T-cell (primary cell): ENCODE measurements at regions not wholly inside any gene's neighbourhood (a gene's known extent, or its start where the extent isn't known, plus 50 kb on each side); places are given as distances from the start of the nearest gene placed in this dataset.

Source experiments
- ATAC-seq, 4 experiments: fragments of 200-7000 bp in 3 of 4; fragments of 150-1000 bp in 1 of 4; cut with Tn5 transposase; replicated peaks in 1 of 4; 1 replicate in 3 of 4; 2 replicates in 1 of 4; pipeline ENCODE4 v1.10.0; 2021; ENCODE audit warnings: moderate library complexity in 3 of 4, mild to moderate bottlenecking in 2 of 4, moderate number of reproducible peaks in 1 of 4
- CTCF ChIA-PET, 2 donors: fragments of 300-600 bp; sonication (Branson Sonifier 250); formaldehyde crosslinking; loops; one replicate each; lab custom pipeline; 2022; ENCODE audit warnings: antibody characterized with exemption in 2 of 2; lab: Charles Lee
- POLR2A ChIA-PET, 2 donors: fragments of 300-600 bp; sonication (Branson Sonifier 250); formaldehyde crosslinking; loops; one replicate each; lab custom pipeline; 2022; ENCODE audit warnings: antibody characterized with exemption in 2 of 2; lab: Charles Lee
- DNase-seq, 35 experiments: peaks; one replicate each; pipeline versions ENCODE4 v3.0.0 to v3.0.0-alpha.2; 2013 to 2023
- H3K27ac ChIP-seq: one replicate; pipeline ENCODE4 v1.5.1; 2013; ENCODE audit warnings: low read length
- H3K27me3 ChIP-seq, 2 experiments: replicated peaks in 1 of 2; 1 replicate in 1 of 2; 2 replicates in 1 of 2; pipeline versions ENCODE4 v1.6.1 to v1.7.0; 2013; ENCODE audit warnings: low read length in 1 of 2, mixed read lengths in 1 of 2; ENCODE audit not compliant: control insufficient read depth in 2 of 2, insufficient read depth in 2 of 2; ENCODE audit errors: extremely low read depth in 1 of 2
- H3K36me3 ChIP-seq, 2 donors: 1 replicate in 1 of 2; 2 replicates in 1 of 2; pipeline versions ENCODE4 v1.6.1 to v1.7.0; 2013; ENCODE audit warnings: low read length in 1 of 2; ENCODE audit not compliant: control insufficient read depth in 2 of 2, insufficient read depth in 1 of 2; ENCODE audit errors: extremely low read depth in 1 of 2
- H3K4me1 ChIP-seq, 2 experiments: 1 replicate in 1 of 2; 2 replicates in 1 of 2; pipeline versions ENCODE4 v1.6.1 to v1.7.0; 2013; ENCODE audit warnings: low read length in 2 of 2, mixed read lengths in 1 of 2; ENCODE audit not compliant: insufficient read depth in 2 of 2, control insufficient read depth in 1 of 2; ENCODE audit errors: extremely low read depth in 1 of 2
- H3K4me3 ChIP-seq, 2 donors: 1 replicate in 1 of 2; 2 replicates in 1 of 2; pipeline versions ENCODE4 v1.5.1 to v1.7.0; 2013; ENCODE audit warnings: mild to moderate bottlenecking in 2 of 2, low read length in 1 of 2, moderate library complexity in 1 of 2; ENCODE audit not compliant: control insufficient read depth in 1 of 2; ENCODE audit errors: extremely low read depth in 1 of 2
- H3K9me3 ChIP-seq: 2 replicates; pipeline ENCODE4 v1.7.0; 2013
- H3K27ac Mint-ChIP-seq, 2 donors: one replicate each; pipeline ENCODE4 v1.8.0; 2020 to 2021; ENCODE audit warnings: mild to moderate bottlenecking in 2 of 2, mixed read lengths in 2 of 2
- H3K27me3 Mint-ChIP-seq, 2 donors: one replicate each; pipeline ENCODE4 v1.8.0; 2021 to 2022; ENCODE audit warnings: mixed read lengths in 2 of 2
- H3K36me3 Mint-ChIP-seq: one replicate; pipeline ENCODE4 v1.8.0; 2021; ENCODE audit warnings: mixed read lengths
- H3K4me1 Mint-ChIP-seq, 3 donors: one replicate each; pipeline ENCODE4 v1.8.0; 2020 to 2022; ENCODE audit warnings: mixed read lengths in 3 of 3, mild to moderate bottlenecking in 1 of 3
- H3K4me3 Mint-ChIP-seq, 3 donors: one replicate each; pipeline ENCODE4 v1.8.0; 2020 to 2022; ENCODE audit warnings: mild to moderate bottlenecking in 3 of 3, mixed read lengths in 3 of 3, moderate library complexity in 3 of 3
- H3K9me3 Mint-ChIP-seq, 3 donors: one replicate each; pipeline ENCODE4 v1.8.0; 2020 to 2022; ENCODE audit warnings: mixed read lengths in 3 of 3
- WGBS: methylation state at CpG from one replicate; pipeline ENCODE4 v1.1.5; 2013; ENCODE audit warnings: missing lambda C conversion rate; ENCODE audit not compliant: insufficient coverage; 5-methylcytosine and 5-hydroxymethylcytosine counted together

- Histone ChIP-seq H3K9me3 (no peaks in the 10 kb centered on the region), H3K27ac (no peak overlapping the region), H3K27me3 (peaks cover 0 to 69% of the 10 kb centered on the region in 2 experiments), H3K4me1 (no peaks in the 10 kb centered on the region), H3K36me3 (no peaks in the 10 kb centered on the region), H3K4me3 (no peak overlapping the region)
- H3K9me3 Mint-ChIP-seq, result no peaks in the 10 kb centered on the region
- no peak for DNase-seq
- WGBS, result 47% methylated on average over 4 of the region's 8 CpGs
- no peak for ATAC-seq
- H3K4me1 Mint-ChIP-seq, result peaks cover 8 to 19% (median 9%) of the 10 kb centered on the region in 3 donors
- ChIA-PET POLR2A (no interaction called here), CTCF (no interaction called here)
- H3K27ac Mint-ChIP-seq, result no peak overlapping the region
- H3K27me3 Mint-ChIP-seq, result peaks cover 36 to 63% of the 10 kb centered on the region in 2 donors
- H3K36me3 Mint-ChIP-seq, result no peaks in the 10 kb centered on the region
- no peak overlapping the region for H3K4me3 Mint-ChIP-seq
Measured at GRCh38 chr1:30649321-30649991, 73.9 kb downstream of the MATN1 start.

- no peak overlapping the region for H3K27ac ChIP-seq
- no peak overlapping the region for H3K4me3 ChIP-seq
- DNase-seq (no peak), ATAC-seq (no peak)
- H3K4me1 Mint-ChIP-seq, result peaks cover 8 to 19% (median 9%) of the 10 kb centered on the region in 3 donors
- POLR2A ChIA-PET, result no interaction called here
- CTCF ChIA-PET, result no interaction called here
- H3K27me3 Mint-ChIP-seq, result peaks cover 45 to 71% of the 10 kb centered on the region in 2 donors
- H3K4me3 Mint-ChIP-seq, result no peak overlapping the region
- no peaks in the 10 kb centered on the region for H3K36me3 ChIP-seq
- H3K9me3 ChIP-seq, result no peaks in the 10 kb centered on the region
- H3K36me3 Mint-ChIP-seq, result no peaks in the 10 kb centered on the region
- WGBS, result no CpG with 5 or more reads among the region's 9 CpGs
- H3K4me1 ChIP-seq, result no peaks in the 10 kb centered on the region
- no peaks in the 10 kb centered on the region for H3K9me3 Mint-ChIP-seq
- no peak overlapping the region for H3K27ac Mint-ChIP-seq
- peaks cover 0 to 69% of the 10 kb centered on the region in 2 experiments for H3K27me3 ChIP-seq
Measured at GRCh38 chr1:30648408-30649000, 74.9 kb downstream of the MATN1 start.

GRCh38 chr1:30645807-30646206, 77.6 kb downstream of the MATN1 start:
- ATAC-seq (no peak), DNase-seq (no peak)
- Histone ChIP-seq H3K9me3 (no peaks in the 10 kb centered on the region), H3K36me3 (no peaks in the 10 kb centered on the region), H3K4me1 (no peaks in the 10 kb centered on the region), H3K4me3 (no peak overlapping the region), H3K27ac (no peak overlapping the region), H3K27me3 (peaks cover 0 to 69% of the 10 kb centered on the region in 2 experiments)
- H3K27ac Mint-ChIP-seq, result no peak overlapping the region
- no peaks in the 10 kb centered on the region for H3K36me3 Mint-ChIP-seq
- CTCF ChIA-PET, result interaction anchor here in 1 of 2 donors (0.7 kb wide), 1 partner anchor 210 kb away, joined by 3 read pairs; no protein-coding TSS in a partner anchor
- H3K4me1 Mint-ChIP-seq, result peaks cover 8 to 16% (median 8%) of the 10 kb centered on the region in 3 donors
- WGBS, result 54% methylated on average over 3 of the region's 3 CpGs
- no peaks in the 10 kb centered on the region for H3K9me3 Mint-ChIP-seq
- H3K27me3 Mint-ChIP-seq, result peaks cover 47 to 66% of the 10 kb centered on the region in 2 donors
- no peak overlapping the region for H3K4me3 Mint-ChIP-seq
- POLR2A ChIA-PET, result no interaction called here

- H3K4me1 Mint-ChIP-seq, result no peaks in the 10 kb centered on the region
- Histone ChIP-seq H3K4me3 (no peak overlapping the region), H3K27ac (no peak overlapping the region), H3K4me1 (no peaks in the 10 kb centered on the region), H3K36me3 (no peaks in the 10 kb centered on the region), H3K9me3 (no peaks in the 10 kb centered on the region), H3K27me3 (peaks cover 0 to 53% of the 10 kb centered on the region in 2 experiments)
- 57% methylated on average over 16 of the region's 22 CpGs for WGBS
- CTCF ChIA-PET, result no interaction called here
- POLR2A ChIA-PET, result no interaction called here
- no peak overlapping the region for H3K4me3 Mint-ChIP-seq
- peaks cover 31 to 41% of the 10 kb centered on the region in 2 donors for H3K27me3 Mint-ChIP-seq
- no peaks in the 10 kb centered on the region for H3K36me3 Mint-ChIP-seq
- ATAC-seq, result no peak
- no peak for DNase-seq
- H3K27ac Mint-ChIP-seq, result no peak overlapping the region
- H3K9me3 Mint-ChIP-seq, result no peaks in the 10 kb centered on the region
Measured at GRCh38 chr1:30642391-30643120, 80.8 kb downstream of the MATN1 start.

GRCh38 chr1:30641572-30642353, 81.6 kb downstream of the MATN1 start:
- no peak overlapping the region for H3K4me3 Mint-ChIP-seq
- CTCF ChIA-PET, result no interaction called here

GRCh38 chr1:30639881-30640452, 83.4 kb downstream of the MATN1 start:
- Histone ChIP-seq H3K36me3 (no peaks in the 10 kb centered on the region), H3K27me3 (peaks cover 0 to 45% of the 10 kb centered on the region in 2 experiments), H3K4me3 (no peak overlapping the region), H3K4me1 (no peaks in the 10 kb centered on the region), H3K9me3 (no peaks in the 10 kb centered on the region), H3K27ac (no peak overlapping the region)
- no peak for ATAC-seq
- 56% methylated on average over 6 of the region's 13 CpGs for WGBS
- no peak for DNase-seq
- Mint-ChIP-seq H3K4me1 (no peaks in the 10 kb centered on the region), H3K4me3 (no peak overlapping the region), H3K27ac (no peak overlapping the region), H3K27me3 (peaks cover 16 to 28% of the 10 kb centered on the region in 2 donors), H3K36me3 (no peaks in the 10 kb centered on the region), H3K9me3 (no peaks in the 10 kb centered on the region)
- ChIA-PET CTCF (no interaction called here), POLR2A (no interaction called here)

More at GRCh38 chr1:30641572-30642353, 81.6 kb downstream of the MATN1 start:
- H3K36me3 Mint-ChIP-seq, result no peaks in the 10 kb centered on the region
- no peaks in the 10 kb centered on the region for H3K9me3 ChIP-seq
- WGBS, result 56% methylated on average over 7 of the region's 13 CpGs
- H3K9me3 Mint-ChIP-seq, result no peaks in the 10 kb centered on the region
- H3K4me1 Mint-ChIP-seq, result no peaks in the 10 kb centered on the region
- ATAC-seq (no peak), DNase-seq (no peak)
- no peak overlapping the region for H3K4me3 ChIP-seq
- H3K27ac ChIP-seq, result no peak overlapping the region
- H3K27me3 Mint-ChIP-seq, result peaks cover 31 to 40% of the 10 kb centered on the region in 2 donors
- H3K27ac Mint-ChIP-seq, result no peak overlapping the region
- no peaks in the 10 kb centered on the region for H3K4me1 ChIP-seq
- H3K27me3 ChIP-seq, result peaks cover 0 to 45% of the 10 kb centered on the region in 2 experiments
- no peaks in the 10 kb centered on the region for H3K36me3 ChIP-seq
- POLR2A ChIA-PET, result no interaction called here
